Stimulated activated CD4-positive, alpha-beta T cell treated with anti-CD3 and anti-CD28 coated beads, Interleukin-15, amount 100 ng/mL, for 24 hours (primary cell): ENCODE measurements at regions not wholly inside any gene's neighbourhood (a gene's known extent, or its start where the extent isn't known, plus 50 kb on each side); places are given as distances from the start of the nearest gene placed in this dataset.

Experiments
- DNase-seq: peaks from one replicate; pipeline ENCODE4 v3.0.0-alpha.2; 2020

DNA sequence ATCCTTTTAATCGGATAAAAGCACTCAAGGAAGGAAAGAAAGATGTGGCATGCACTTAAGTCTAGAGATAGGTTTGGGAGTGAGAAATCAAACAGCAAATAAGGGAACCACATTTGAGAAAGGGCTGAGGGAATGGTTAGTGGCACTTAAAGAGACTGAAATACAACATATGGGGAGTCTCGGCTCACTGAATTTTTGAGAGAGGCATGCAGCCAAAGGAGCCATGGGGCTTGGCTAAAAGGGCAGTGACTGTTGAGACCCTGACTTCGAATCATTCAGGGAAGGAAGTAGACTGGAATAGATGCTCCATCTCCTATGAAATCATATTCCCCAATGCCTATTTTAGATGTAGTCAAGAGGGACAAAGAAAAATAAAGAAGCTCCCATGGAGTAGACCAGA is 58.3 kb upstream of the HAO2 start:
- DNase-seq, result no peak

DNA sequence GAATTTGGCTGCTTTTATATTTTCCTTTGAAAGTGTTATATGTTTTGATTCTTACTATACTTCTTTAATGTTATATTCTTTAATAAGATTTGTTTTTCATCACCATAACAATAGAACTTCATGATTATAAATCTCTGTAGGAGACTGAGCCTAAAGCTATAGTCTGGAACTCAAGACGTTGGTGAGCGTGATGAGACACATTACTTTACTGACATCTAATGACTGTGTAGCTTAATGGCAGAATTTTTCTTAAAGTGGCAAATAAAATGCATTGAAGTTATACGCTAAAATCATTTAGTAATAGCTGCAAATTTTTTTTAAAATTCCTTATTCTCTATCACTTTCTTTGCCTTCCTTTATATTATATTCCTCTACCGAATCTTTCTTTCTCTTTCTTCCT is 56.1 kb upstream of the HAO2 start:
- no peak for DNase-seq

GRCh38 chr1:119314001-119314796 is 54.4 kb upstream of the HAO2 start:
- DNase-seq, result no peak

DNA sequence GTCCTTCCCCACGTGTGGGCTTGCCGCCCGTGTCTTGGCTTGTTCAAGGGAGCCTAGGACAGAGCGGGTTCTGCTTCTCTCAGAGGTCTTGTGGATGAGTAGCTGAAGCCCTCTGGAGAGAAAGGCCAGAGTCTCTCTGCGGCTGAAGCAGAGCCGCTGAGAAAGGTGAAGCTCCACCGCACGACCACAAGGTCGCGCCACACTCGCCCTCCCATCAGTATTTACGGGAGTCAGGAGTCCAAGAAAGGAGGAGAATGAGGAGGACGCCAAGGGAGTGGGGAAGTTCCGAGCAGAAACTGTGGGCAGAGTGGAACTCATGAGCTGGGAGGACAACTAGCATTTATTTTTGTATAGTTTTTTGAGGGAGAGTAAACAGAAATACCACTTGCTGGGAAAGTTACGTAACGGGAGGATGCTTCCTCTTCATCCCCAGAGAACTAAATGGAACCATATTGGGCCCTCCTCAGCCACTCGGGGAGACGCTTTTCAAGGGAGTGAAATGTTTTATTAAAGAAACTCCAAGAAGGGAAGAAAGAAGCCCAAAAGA is 51.6 kb upstream of the HAO2 start:
- DNase-seq, result no peak

DNA sequence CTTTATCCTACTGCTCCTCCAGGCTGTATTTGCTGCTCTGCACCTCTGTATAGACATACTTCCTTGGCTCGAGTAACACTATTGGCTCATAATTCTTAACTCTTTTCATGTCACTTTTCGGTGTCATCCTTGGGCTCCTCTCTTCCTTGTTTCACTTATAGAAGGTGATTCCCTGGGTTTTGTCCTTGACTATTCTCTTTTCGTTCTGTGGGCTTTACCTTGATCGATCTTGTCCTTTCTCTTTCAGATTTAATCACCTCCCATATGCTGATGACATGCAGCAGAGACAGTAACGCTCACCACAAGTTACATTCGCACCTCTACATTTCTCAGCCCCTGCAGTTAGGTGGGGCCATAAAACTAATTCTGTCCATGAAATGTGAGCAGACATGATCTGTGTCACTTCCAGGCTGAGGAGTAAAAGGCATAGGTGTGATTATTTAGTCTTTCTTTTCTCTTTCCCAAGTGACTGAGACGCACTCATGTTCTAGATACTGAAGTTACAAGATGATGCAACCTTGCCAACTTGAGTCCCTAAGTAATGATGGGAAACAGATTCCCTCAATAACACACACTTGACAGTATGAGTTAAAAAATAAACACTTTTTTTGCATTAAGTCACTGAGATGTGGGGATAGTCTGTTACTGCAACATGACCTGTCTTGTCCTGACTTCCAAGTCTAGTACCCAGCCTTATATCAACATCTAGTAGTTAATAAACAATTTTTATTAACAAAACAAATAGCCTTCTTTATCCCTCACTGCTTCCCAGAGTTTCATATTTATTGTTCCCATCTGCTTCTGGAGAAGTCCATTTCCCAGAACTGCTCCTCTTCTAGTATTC is 49.9 kb upstream of the HAO2 start:
- no peak for DNase-seq
